Mesenchymal stem cell (in vitro differentiated cells and primary cell): ENCODE measurements at regions not wholly inside any gene's neighbourhood (a gene's known extent, or its start where the extent isn't known, plus 50 kb on each side); places are given as distances from the start of the nearest gene placed in this dataset.

ENCODE experiments used
- DNase-seq: peaks from one replicate; pipeline ENCODE4 v3.0.0-alpha.2; 2013
- H2AFZ ChIP-seq: one replicate; pipeline ENCODE4 v1.6.1; 2013; ENCODE audit warnings: low read depth, mild to moderate bottlenecking, control low read depth, inconsistent platforms, low read length, moderate library complexity
- H2AK5ac ChIP-seq: 2 replicates; pipeline ENCODE4 v1.6.1; 2013; ENCODE audit warnings: low read length, moderate library complexity, mild to moderate bottlenecking, inconsistent platforms; ENCODE audit not compliant: severe bottlenecking
- H2BK120ac ChIP-seq: one replicate; pipeline ENCODE4 v1.6.1; 2013; ENCODE audit warnings: low read depth, mild to moderate bottlenecking, inconsistent platforms, low read length, moderate library complexity
- H2BK12ac ChIP-seq, 2 experiments: one replicate each; pipeline ENCODE4 v1.6.1; 2013; ENCODE audit warnings: inconsistent platforms in 2 of 2, low read length in 2 of 2, mild to moderate bottlenecking in 2 of 2, moderate library complexity in 2 of 2, control low read depth in 1 of 2
- H2BK15ac ChIP-seq: one replicate; pipeline ENCODE4 v1.6.1; 2013; ENCODE audit warnings: mild to moderate bottlenecking, low read depth, inconsistent platforms; ENCODE audit not compliant: poor library complexity, severe bottlenecking
- H2BK5ac ChIP-seq: 2 replicates; pipeline ENCODE4 v1.6.1; 2013; ENCODE audit warnings: low read depth, mild to moderate bottlenecking, low read length, control low read depth, inconsistent platforms; ENCODE audit not compliant: poor library complexity, severe bottlenecking
- H3K14ac ChIP-seq, 2 experiments: one replicate each; pipeline ENCODE4 v1.6.1; 2013; ENCODE audit warnings: inconsistent platforms in 2 of 2, low read length in 2 of 2, control low read depth in 1 of 2, mild to moderate bottlenecking in 1 of 2, moderate library complexity in 1 of 2
- H3K18ac ChIP-seq, 2 experiments: one replicate each; pipeline ENCODE4 v1.6.1; 2013; ENCODE audit warnings: inconsistent platforms in 2 of 2, low read length in 2 of 2, control low read depth in 1 of 2, low read depth in 1 of 2, mild to moderate bottlenecking in 1 of 2
- H3K23ac ChIP-seq, 2 experiments: one replicate each; pipeline ENCODE4 v1.6.1; 2013; ENCODE audit warnings: inconsistent platforms in 2 of 2, low read length in 2 of 2, mild to moderate bottlenecking in 2 of 2, moderate library complexity in 2 of 2, control low read depth in 1 of 2
- H3K27ac ChIP-seq: 2 replicates; pipeline ENCODE4 v1.5.1; 2013; ENCODE audit warnings: mild to moderate bottlenecking, moderate library complexity, low read length, control low read depth, inconsistent platforms; ENCODE audit not compliant: poor library complexity, severe bottlenecking
- H3K27me3 ChIP-seq, 2 experiments: 2 replicates each; pipeline versions ENCODE4 v1.6.1 to v1.7.0; 2013; ENCODE audit warnings: low read length in 2 of 2, mild to moderate bottlenecking in 2 of 2, moderate library complexity in 2 of 2, control low read depth in 1 of 2, inconsistent platforms in 1 of 2; ENCODE audit not compliant: control insufficient read depth in 1 of 2, insufficient read depth in 1 of 2
- H3K36me3 ChIP-seq, 2 experiments: 2 replicates each; pipeline versions ENCODE4 v1.6.1 to v1.7.0; 2013; ENCODE audit warnings: low read length in 2 of 2, control low read depth in 1 of 2, inconsistent platforms in 1 of 2, low read depth in 1 of 2, mild to moderate bottlenecking in 1 of 2; ENCODE audit not compliant: insufficient read depth in 2 of 2, control insufficient read depth in 1 of 2
- H3K4ac ChIP-seq, 2 experiments: one replicate each; pipeline ENCODE4 v1.6.1; 2013; ENCODE audit warnings: inconsistent platforms in 2 of 2, low read length in 2 of 2, mild to moderate bottlenecking in 2 of 2, moderate library complexity in 2 of 2, control low read depth in 1 of 2, low read depth in 1 of 2
- H3K4me1 ChIP-seq: 2 replicates; pipeline ENCODE4 v1.6.1; 2013; ENCODE audit warnings: low read depth, low read length, control low read depth; ENCODE audit not compliant: control insufficient read depth, insufficient read depth
- H3K4me2 ChIP-seq: 2 replicates; pipeline ENCODE4 v1.6.1; 2013; ENCODE audit warnings: low read length, mild to moderate bottlenecking, inconsistent platforms; ENCODE audit not compliant: poor library complexity, severe bottlenecking
- H3K4me3 ChIP-seq, 2 experiments: 2 replicates each; pipeline versions ENCODE4 v1.5.1 to v1.7.0; 2013; ENCODE audit warnings: low read length in 2 of 2, mild to moderate bottlenecking in 2 of 2, control low read depth in 1 of 2, low read depth in 1 of 2; ENCODE audit not compliant: insufficient read depth in 1 of 2
- H3K79me1 ChIP-seq: replicated peaks from 2 replicates; pipeline ENCODE4 v1.6.1; 2013; ENCODE audit warnings: mild to moderate bottlenecking, control low read depth, low read length, inconsistent platforms; ENCODE audit not compliant: poor library complexity, severe bottlenecking
- H3K9ac ChIP-seq: 2 replicates; pipeline ENCODE4 v1.7.0; 2013; ENCODE audit warnings: mild to moderate bottlenecking, low read length, moderate library complexity
- H3K9me3 ChIP-seq: 2 replicates; pipeline ENCODE4 v1.7.0; 2013; ENCODE audit warnings: mild to moderate bottlenecking, low read length; ENCODE audit not compliant: control insufficient read depth
- H4K8ac ChIP-seq: one replicate; pipeline ENCODE4 v1.6.1; 2013; ENCODE audit warnings: inconsistent platforms, mild to moderate bottlenecking, low read length, moderate library complexity
- H4K91ac ChIP-seq: one replicate; pipeline ENCODE4 v1.6.1; 2013; ENCODE audit warnings: mild to moderate bottlenecking, low read length, inconsistent platforms
- WGBS: methylation state at CpG from one replicate; pipeline ENCODE4 v1.1.7; 2013; ENCODE audit warnings: mixed read lengths; 5-methylcytosine and 5-hydroxymethylcytosine counted together

DNA sequence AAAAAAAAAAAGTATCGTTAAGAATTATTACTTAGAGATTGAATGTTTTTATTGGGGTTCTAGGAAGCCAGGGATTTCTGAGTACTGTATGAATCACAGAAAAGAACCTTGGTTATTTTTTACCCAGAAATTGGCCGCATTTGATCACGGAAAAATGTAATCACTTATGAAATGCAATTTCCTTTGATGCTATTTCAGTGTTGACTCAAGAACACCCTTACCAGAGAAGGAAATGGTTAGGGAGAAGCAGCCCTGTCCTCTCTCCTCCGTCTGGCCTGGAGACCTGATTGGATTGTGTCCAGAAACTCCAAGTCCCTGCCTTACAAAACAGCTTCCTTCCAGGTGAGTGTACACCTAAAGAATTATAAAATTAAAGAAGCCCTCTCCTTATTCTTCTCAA lies 116.7 kb downstream of the MED10 start:
- Histone ChIP-seq H2BK120ac (no peak overlapping the region), H4K8ac (no peak overlapping the region), H3K4ac (no peak overlapping the region), H3K27ac (no peak overlapping the region), H3K4me2 (no peak overlapping the region), H3K36me3 (no peaks in the 10 kb centered on the region), H2BK12ac (no peak overlapping the region), H2AFZ (no peak overlapping the region), H3K9me3 (no peaks in the 10 kb centered on the region), H3K4me3 (no peak overlapping the region), H3K79me1 (no peaks in the 10 kb centered on the region), H3K23ac (no peak overlapping the region), H3K18ac (no peak overlapping the region), H3K9ac (no peak overlapping the region), H2BK15ac (no peak overlapping the region), H3K27me3 (no peaks in the 10 kb centered on the region), H3K4me1 (no peaks in the 10 kb centered on the region), H2AK5ac (no peak overlapping the region), H3K14ac (no peak overlapping the region), H2BK5ac (no peak overlapping the region), H4K91ac (no peak overlapping the region)
- 79% methylated on average over 4 of the region's 4 CpGs for WGBS
- no peak for DNase-seq

DNA sequence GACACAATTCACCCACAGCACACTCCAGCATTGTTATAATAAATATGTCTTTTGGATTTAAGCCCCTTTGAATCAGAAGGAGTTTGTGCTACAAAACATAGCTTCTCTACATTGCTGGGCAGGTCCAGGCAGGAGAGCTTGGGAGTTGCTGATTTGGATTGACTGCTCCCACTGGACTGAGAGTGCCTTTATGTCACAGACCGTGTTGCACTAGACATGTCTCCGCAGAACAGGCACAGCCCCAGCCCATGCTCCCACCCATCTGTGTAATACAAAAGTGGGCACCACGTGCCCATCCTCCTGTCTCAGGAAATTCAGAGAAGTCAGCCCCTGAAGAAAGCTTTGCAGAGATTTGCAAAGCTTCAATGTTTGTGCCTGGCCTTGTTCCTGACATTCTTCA lies 117.1 kb downstream of the MED10 start:
- H4K8ac ChIP-seq = no peak overlapping the region
- no peaks in the 10 kb centered on the region for H3K9me3 ChIP-seq
- H2BK12ac ChIP-seq = no peak overlapping the region
- no peak overlapping the region for H2AK5ac ChIP-seq
- no peak overlapping the region for H3K9ac ChIP-seq
- H4K91ac ChIP-seq = no peak overlapping the region
- no peak overlapping the region for H3K18ac ChIP-seq
- no peaks in the 10 kb centered on the region for H3K27me3 ChIP-seq
- 94% methylated on average over 2 of the region's 3 CpGs for WGBS
- no peak overlapping the region for H2BK15ac ChIP-seq
- H3K4me1 ChIP-seq = no peaks in the 10 kb centered on the region
- no peak overlapping the region for H3K4me2 ChIP-seq
- no peaks in the 10 kb centered on the region for H3K36me3 ChIP-seq
- no peak for DNase-seq
- no peak overlapping the region for H3K4ac ChIP-seq
- no peak overlapping the region for H3K23ac ChIP-seq
- H2BK120ac ChIP-seq = no peak overlapping the region
- no peak overlapping the region for H3K14ac ChIP-seq
- no peak overlapping the region for H2BK5ac ChIP-seq
- H3K79me1 ChIP-seq = no peaks in the 10 kb centered on the region
- no peak overlapping the region for H2AFZ ChIP-seq
- H3K4me3 ChIP-seq = no peak overlapping the region
- H3K27ac ChIP-seq = no peak overlapping the region

DNA sequence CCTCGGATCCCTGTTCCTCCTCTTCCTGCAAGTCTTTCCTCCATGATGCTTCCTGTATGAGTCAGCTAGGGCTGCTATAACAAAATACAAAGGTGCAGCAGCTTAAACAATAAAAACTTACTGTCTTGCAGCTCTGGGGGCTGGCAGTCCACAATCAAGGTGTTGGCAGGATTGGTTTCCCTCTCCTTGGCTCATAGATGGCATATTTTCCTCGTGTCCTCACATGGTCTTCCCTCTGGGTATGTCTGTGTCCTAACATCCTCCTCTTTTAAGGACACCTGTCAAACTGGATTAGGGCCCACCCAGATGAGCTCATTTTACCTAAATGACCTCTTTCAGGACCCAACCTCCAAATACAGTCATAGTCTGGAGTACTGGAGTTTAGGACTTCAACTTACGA lies 117.5 kb downstream of the MED10 start:
- no peaks in the 10 kb centered on the region for H3K9me3 ChIP-seq

DNA sequence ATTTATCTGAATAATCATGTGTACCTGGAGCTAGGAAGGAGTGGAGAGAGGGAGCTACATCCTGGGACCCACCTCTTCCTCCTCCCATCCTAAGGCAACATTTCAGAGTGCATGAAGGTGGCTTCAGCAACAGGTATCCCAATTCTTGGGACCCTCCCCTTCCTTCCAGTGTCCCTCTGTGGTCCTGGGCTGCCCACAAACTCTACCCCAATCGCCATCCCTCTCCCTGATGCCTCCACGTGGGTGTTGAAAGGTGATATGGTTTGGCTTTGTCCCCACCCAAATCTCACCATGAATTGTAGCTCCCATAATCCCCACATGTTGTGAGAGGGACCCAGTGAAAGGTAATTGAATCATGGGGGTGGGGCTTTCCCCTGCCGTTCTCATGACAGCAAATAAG lies 121.4 kb downstream of the MED10 start:
- H2BK120ac ChIP-seq = no peak overlapping the region
- no peak overlapping the region for H3K4me3 ChIP-seq
- no peak overlapping the region for H3K27ac ChIP-seq
- no peak overlapping the region for H3K4ac ChIP-seq
- H3K4me1 ChIP-seq = no peaks in the 10 kb centered on the region
- H3K79me1 ChIP-seq = no peaks in the 10 kb centered on the region
- no peaks in the 10 kb centered on the region for H3K9me3 ChIP-seq
- H3K18ac ChIP-seq = no peak overlapping the region
- no peak overlapping the region for H4K8ac ChIP-seq
- 0% methylated on average over 1 of the region's 3 CpGs for WGBS
- no peak for DNase-seq
- no peak overlapping the region for H3K4me2 ChIP-seq
- H3K9ac ChIP-seq = no peak overlapping the region
- H2BK5ac ChIP-seq = no peak overlapping the region
- H3K27me3 ChIP-seq = no peaks in the 10 kb centered on the region
- H2AK5ac ChIP-seq = no peak overlapping the region
- no peak overlapping the region for H4K91ac ChIP-seq
- no peak overlapping the region for H3K14ac ChIP-seq
- no peaks in the 10 kb centered on the region for H3K36me3 ChIP-seq
- H2BK15ac ChIP-seq = no peak overlapping the region
- no peak overlapping the region for H2BK12ac ChIP-seq
- no peak overlapping the region for H2AFZ ChIP-seq
- H3K23ac ChIP-seq = no peak overlapping the region

More for the DNA sequence above, 117.5 kb downstream of the MED10 start:
- no peak overlapping the region for H3K4me2 ChIP-seq
- H2BK15ac ChIP-seq = no peak overlapping the region
- 22% methylated on average over 2 of the region's 3 CpGs for WGBS
- no peaks in the 10 kb centered on the region for H3K79me1 ChIP-seq
- no peaks in the 10 kb centered on the region for H3K4me1 ChIP-seq
- no peak overlapping the region for H3K18ac ChIP-seq
- H3K27ac ChIP-seq = no peak overlapping the region
- no peak overlapping the region for H3K14ac ChIP-seq
- H3K4me3 ChIP-seq = no peak overlapping the region
- no peak overlapping the region for H3K9ac ChIP-seq
- H4K8ac ChIP-seq = no peak overlapping the region
- H3K27me3 ChIP-seq = no peaks in the 10 kb centered on the region
- no peak overlapping the region for H2BK12ac ChIP-seq
- H4K91ac ChIP-seq = no peak overlapping the region
- no peak overlapping the region for H3K23ac ChIP-seq
- no peak overlapping the region for H2BK120ac ChIP-seq
- H3K4ac ChIP-seq = no peak overlapping the region
- H3K36me3 ChIP-seq = no peaks in the 10 kb centered on the region
- H2AK5ac ChIP-seq = no peak overlapping the region
- no peak overlapping the region for H2AFZ ChIP-seq
- DNase-seq = no peak
- no peak overlapping the region for H2BK5ac ChIP-seq
